Mesendoderm (in vitro differentiated cells): ENCODE measurements at regions not wholly inside any gene's neighbourhood (a gene's known extent, or its start where the extent isn't known, plus 50 kb on each side); places are given as distances from the start of the nearest gene placed in this dataset.
A peak's percentile ranks its signal among the peaks of the same experiment; 100 is the strongest.

Source experiments
- DNase-seq: peaks from one replicate; pipeline ENCODE4 v3.0.0; 2013
- H2AK5ac ChIP-seq: 2 replicates; pipeline ENCODE4 v1.6.1; 2013; ENCODE audit warnings: low read length, inconsistent platforms
- H2BK120ac ChIP-seq: 2 replicates; pipeline ENCODE4 v1.6.1; 2013; ENCODE audit warnings: low read depth, mild to moderate bottlenecking, low read length, moderate library complexity, mixed read lengths
- H2BK15ac ChIP-seq: replicated peaks from 2 replicates; pipeline ENCODE4 v1.6.1; 2013; ENCODE audit warnings: low read depth, mild to moderate bottlenecking, moderate library complexity
- H2BK5ac ChIP-seq: 2 replicates; pipeline ENCODE4 v1.6.1; 2013; ENCODE audit warnings: low read length, inconsistent platforms
- H3K18ac ChIP-seq: 2 replicates; pipeline ENCODE4 v1.6.1; 2013; ENCODE audit warnings: mild to moderate bottlenecking, low read length, mixed read lengths
- H3K23ac ChIP-seq: one replicate; pipeline ENCODE4 v1.6.1; 2013; ENCODE audit warnings: low read length
- H3K27ac ChIP-seq: 2 replicates; pipeline ENCODE4 v1.5.1; 2013; ENCODE audit warnings: low read depth, mild to moderate bottlenecking, inconsistent platforms, low read length, moderate library complexity
- H3K27me3 ChIP-seq: 2 replicates; pipeline ENCODE4 v1.6.1; 2013; ENCODE audit warnings: low read length, control low read depth, mild to moderate bottlenecking, inconsistent platforms; ENCODE audit not compliant: insufficient read depth, poor library complexity
- H3K36me3 ChIP-seq: 2 replicates; pipeline ENCODE4 v1.6.1; 2013; ENCODE audit warnings: low read length, inconsistent platforms; ENCODE audit not compliant: control insufficient read depth, insufficient read depth
- H3K4ac ChIP-seq: one replicate; pipeline ENCODE4 v1.6.1; 2013; ENCODE audit warnings: low read depth, mild to moderate bottlenecking, low read length, moderate library complexity
- H3K4me1 ChIP-seq: 2 replicates; pipeline ENCODE4 v1.6.1; 2013; ENCODE audit warnings: low read depth, low read length, inconsistent platforms; ENCODE audit not compliant: control insufficient read depth
- H3K4me2 ChIP-seq: 2 replicates; pipeline ENCODE4 v1.6.1; 2013; ENCODE audit warnings: low read length
- H3K4me3 ChIP-seq: 2 replicates; pipeline ENCODE4 v1.5.1; 2013; ENCODE audit warnings: mild to moderate bottlenecking, low read length
- H3K56ac ChIP-seq: one replicate; pipeline ENCODE4 v1.6.1; 2013; ENCODE audit warnings: low read length
- H3K79me1 ChIP-seq: 2 replicates; pipeline ENCODE4 v1.6.1; 2013; ENCODE audit warnings: low read length, inconsistent platforms
- H3K79me2 ChIP-seq: 2 replicates; pipeline ENCODE4 v1.6.1; 2013; ENCODE audit warnings: mild to moderate bottlenecking, low read length; ENCODE audit not compliant: control insufficient read depth, insufficient read depth
- H3K9ac ChIP-seq: 2 replicates; pipeline ENCODE4 v1.6.1; 2013; ENCODE audit warnings: low read length, inconsistent platforms
- H4K5ac ChIP-seq: one replicate; pipeline ENCODE4 v1.6.1; 2013; ENCODE audit warnings: low read length
- H4K8ac ChIP-seq: one replicate; pipeline ENCODE4 v1.6.1; 2013; ENCODE audit warnings: low read depth, mild to moderate bottlenecking, control low read depth, low read length, moderate library complexity
- WGBS: extraction: QIAGEN DNeasy Blood & Tissue Kit; methylation state at CpG from one replicate; pipeline ENCODE4 v1.1.7; 2013; ENCODE audit warnings: low lambda C conversion rate, missing lambda C conversion rate; ENCODE audit not compliant: insufficient coverage; ENCODE audit errors: extremely low coverage; 5-methylcytosine and 5-hydroxymethylcytosine counted together

- Histone ChIP-seq H3K9ac (no peak overlapping the region), H2AK5ac (no peak overlapping the region), H3K56ac (no peak overlapping the region), H3K4me1 (no peaks in the 10 kb centered on the region), H3K27ac (no peak overlapping the region), H3K4me3 (no peak overlapping the region), H3K4me2 (no peak overlapping the region), H3K18ac (no peak overlapping the region), H3K79me2 (no peaks in the 10 kb centered on the region), H3K27me3 (no peaks in the 10 kb centered on the region), H2BK5ac (no peak overlapping the region), H3K4ac (no peak overlapping the region), H3K23ac (no peak overlapping the region), H3K79me1 (no peaks in the 10 kb centered on the region), H2BK15ac (no peak overlapping the region), H3K36me3 (no peaks in the 10 kb centered on the region), H2BK120ac (no peak overlapping the region), H4K5ac (no peak overlapping the region), H4K8ac (no peak overlapping the region)
- WGBS: no CpG with 5 or more reads among the region's 3 CpGs
- no peak for DNase-seq
Observed at GRCh38 chr22:48721395-48721669, 1106.3 kb downstream of the BRD1 start.

GRCh38 chr22:48720662-48721394 lies 1106.8 kb downstream of the BRD1 start:
- H3K18ac ChIP-seq: no peak overlapping the region
- H3K4ac ChIP-seq: no peak overlapping the region
- H4K5ac ChIP-seq: no peak overlapping the region
- no peak overlapping the region for H3K23ac ChIP-seq
- H3K4me2 ChIP-seq: no peak overlapping the region
- H2BK120ac ChIP-seq: no peak overlapping the region
- H2AK5ac ChIP-seq: no peak overlapping the region
- H3K4me3 ChIP-seq: no peak overlapping the region
- no CpG with 5 or more reads among the region's 20 CpGs for WGBS
- no peak overlapping the region for H2BK15ac ChIP-seq
- no peak for DNase-seq
- H3K79me1 ChIP-seq: no peaks in the 10 kb centered on the region
- H3K4me1 ChIP-seq: no peaks in the 10 kb centered on the region
- no peak overlapping the region for H2BK5ac ChIP-seq
- H4K8ac ChIP-seq: no peak overlapping the region
- H3K56ac ChIP-seq: no peak overlapping the region
- no peak overlapping the region for H3K9ac ChIP-seq
- H3K27me3 ChIP-seq: no peaks in the 10 kb centered on the region
- no peak overlapping the region for H3K27ac ChIP-seq
- H3K36me3 ChIP-seq: no peaks in the 10 kb centered on the region
- no peaks in the 10 kb centered on the region for H3K79me2 ChIP-seq

- no peak overlapping the region for H3K4me2 ChIP-seq
- H3K18ac ChIP-seq: no peak overlapping the region
- H3K27ac ChIP-seq: no peak overlapping the region
- H4K5ac ChIP-seq: no peak overlapping the region
- H3K27me3 ChIP-seq: no peaks in the 10 kb centered on the region
- no peaks in the 10 kb centered on the region for H3K79me1 ChIP-seq
- H3K23ac ChIP-seq: no peak overlapping the region
- no peak overlapping the region for H4K8ac ChIP-seq
- no peak overlapping the region for H3K56ac ChIP-seq
- no peak overlapping the region for H2BK15ac ChIP-seq
- H2AK5ac ChIP-seq: no peak overlapping the region
- peak; percentile 44 for DNase-seq
- no peak overlapping the region for H2BK5ac ChIP-seq
- no peak overlapping the region for H3K4ac ChIP-seq
- H3K4me3 ChIP-seq: no peak overlapping the region
- H3K79me2 ChIP-seq: no peaks in the 10 kb centered on the region
- no peak overlapping the region for H3K9ac ChIP-seq
- no CpG with 5 or more reads among the region's 23 CpGs for WGBS
- H3K4me1 ChIP-seq: no peaks in the 10 kb centered on the region
- no peaks in the 10 kb centered on the region for H3K36me3 ChIP-seq
- no peak overlapping the region for H2BK120ac ChIP-seq
Observed at GRCh38 chr22:48719978-48720661, 1107.6 kb downstream of the BRD1 start.

- Histone ChIP-seq H4K5ac (no peak overlapping the region), H3K27ac (no peak overlapping the region)
- no CpG with 5 or more reads among the region's 22 CpGs for WGBS
Observed at GRCh38 chr22:48718818-48719500, 1108.7 kb downstream of the BRD1 start.

GRCh38 chr22:48717883-48718817 lies 1109.5 kb downstream of the BRD1 start:
- Histone ChIP-seq H3K4ac (no peak overlapping the region), H3K79me1 (no peaks in the 10 kb centered on the region), H3K9ac (no peak overlapping the region), H3K4me3 (no peak overlapping the region), H3K27me3 (no peaks in the 10 kb centered on the region), H3K27ac (no peak overlapping the region), H3K79me2 (no peaks in the 10 kb centered on the region), H3K4me1 (no peaks in the 10 kb centered on the region), H4K5ac (no peak overlapping the region), H4K8ac (no peak overlapping the region), H3K36me3 (no peaks in the 10 kb centered on the region), H2BK120ac (no peak overlapping the region), H3K18ac (no peak overlapping the region), H3K56ac (no peak overlapping the region), H3K23ac (no peak overlapping the region), H3K4me2 (no peak overlapping the region), H2AK5ac (no peak overlapping the region), H2BK5ac (no peak overlapping the region), H2BK15ac (no peak overlapping the region)
- no CpG with 5 or more reads among the region's 31 CpGs for WGBS
- DNase-seq: no peak

More at GRCh38 chr22:48718818-48719500, 1108.7 kb downstream of the BRD1 start:
- no peak overlapping the region for H2AK5ac ChIP-seq
- no peak overlapping the region for H2BK120ac ChIP-seq
- H3K18ac ChIP-seq: no peak overlapping the region
- no peaks in the 10 kb centered on the region for H3K36me3 ChIP-seq
- H3K9ac ChIP-seq: no peak overlapping the region
- H2BK15ac ChIP-seq: no peak overlapping the region
- H3K56ac ChIP-seq: peak overlapping the region; percentile 37
- no peak overlapping the region for H2BK5ac ChIP-seq
- H3K4me1 ChIP-seq: no peaks in the 10 kb centered on the region
- no peaks in the 10 kb centered on the region for H3K79me1 ChIP-seq
- H3K4me2 ChIP-seq: no peak overlapping the region
- H3K79me2 ChIP-seq: no peaks in the 10 kb centered on the region
- no peak overlapping the region for H3K4ac ChIP-seq
- H3K27me3 ChIP-seq: no peaks in the 10 kb centered on the region
- H4K8ac ChIP-seq: no peak overlapping the region
- no peak overlapping the region for H3K4me3 ChIP-seq
- no peak for DNase-seq
- H3K23ac ChIP-seq: no peak overlapping the region
